ENCODE measurements at regions not wholly inside any gene's neighbourhood (a gene's known extent, or its start where the extent isn't known, plus 50 kb on each side); places are given as distances from the start of the nearest gene placed in this dataset.
"Not testable (repeated sequence)": the region's sequence is repeated elsewhere in the genome, so short reads cannot be mapped to it uniquely, and the experiment has no call there.

- no peak for TF ChIP-seq CTCF (IDR thresholded peaks at IDR 0.05)
- TF ChIP-seq ZFX (IDR thresholded peaks at IDR 0.05; ENCODE audit: borderline replicate concordance): no peak
- H3K27ac ChIP-seq: no peak overlapping the region
Observed at GRCh38 chr2:239654266-239654665, 253.4 kb upstream of the HDAC4 start.

GRCh38 chr2:239651859-239652258 lies 251.0 kb upstream of the HDAC4 start:
- TF ChIP-seq ZFX (IDR thresholded peaks at IDR 0.05; ENCODE audit: borderline replicate concordance) (no peak), CTCF (IDR thresholded peaks at IDR 0.05) (no peak)
- no peak overlapping the region for H3K27ac ChIP-seq

- no peak for TF ChIP-seq CTCF (IDR thresholded peaks at IDR 0.05)
- no peak for TF ChIP-seq ZFX (IDR thresholded peaks at IDR 0.05; ENCODE audit: borderline replicate concordance)
- no peak overlapping the region for H3K27ac ChIP-seq
Observed at GRCh38 chr2:239650674-239651073, 249.9 kb upstream of the HDAC4 start.

- TF ChIP-seq CTCF (IDR thresholded peaks at IDR 0.05) (no peak), ZFX (IDR thresholded peaks at IDR 0.05; ENCODE audit: borderline replicate concordance) (no peak)
Observed at GRCh38 chr2:239649309-239649708, 248.5 kb upstream of the HDAC4 start.

GRCh38 chr2:239648607-239649006 lies 247.8 kb upstream of the HDAC4 start:
- H3K27ac ChIP-seq: no peak overlapping the region
- TF ChIP-seq ZFX (IDR thresholded peaks at IDR 0.05; ENCODE audit: borderline replicate concordance) (no peak), CTCF (IDR thresholded peaks at IDR 0.05) (no peak)

More at GRCh38 chr2:239649309-239649708, 248.5 kb upstream of the HDAC4 start:
- H3K27ac ChIP-seq: no peak overlapping the region

- no peak for TF ChIP-seq CTCF (IDR thresholded peaks at IDR 0.05)
- TF ChIP-seq ZFX (IDR thresholded peaks at IDR 0.05; ENCODE audit: borderline replicate concordance): no peak
- no peak overlapping the region for H3K27ac ChIP-seq
Observed at GRCh38 chr2:239647052-239647819, 246.4 kb upstream of the HDAC4 start.

GRCh38 chr2:239646184-239646583 lies 245.4 kb upstream of the HDAC4 start:
- H3K27ac ChIP-seq: no peak overlapping the region
- TF ChIP-seq CTCF (IDR thresholded peaks at IDR 0.05) (no peak), ZFX (IDR thresholded peaks at IDR 0.05; ENCODE audit: borderline replicate concordance) (no peak)

GRCh38 chr2:239644594-239644993 lies 243.8 kb upstream of the HDAC4 start:
- H3K27ac ChIP-seq: not testable (repeated sequence)

All from 22Rv1 (cell line).